HG02678 (cell line): ENCODE measurements at regions not wholly inside any gene's neighbourhood (a gene's known extent, or its start where the extent isn't known, plus 50 kb on each side); places are given as distances from the start of the nearest gene placed in this dataset.
"Not testable (repeated sequence)": the region's sequence is repeated elsewhere in the genome, so short reads cannot be mapped to it uniquely, and the experiment has no call there.

ENCODE experiments used
- ATAC-seq: cut with Tn5 transposase; IDR thresholded peaks from one replicate; pipeline ENCODE4 v1.9.1; 2021; ENCODE audit warnings: mild to moderate bottlenecking, moderate library complexity; ENCODE audit not compliant: unreplicated experiment

- no peak for ATAC-seq
Measured at GRCh38 chr22:33971561-33971961, 51.3 kb upstream of the LARGE1 start.

DNA sequence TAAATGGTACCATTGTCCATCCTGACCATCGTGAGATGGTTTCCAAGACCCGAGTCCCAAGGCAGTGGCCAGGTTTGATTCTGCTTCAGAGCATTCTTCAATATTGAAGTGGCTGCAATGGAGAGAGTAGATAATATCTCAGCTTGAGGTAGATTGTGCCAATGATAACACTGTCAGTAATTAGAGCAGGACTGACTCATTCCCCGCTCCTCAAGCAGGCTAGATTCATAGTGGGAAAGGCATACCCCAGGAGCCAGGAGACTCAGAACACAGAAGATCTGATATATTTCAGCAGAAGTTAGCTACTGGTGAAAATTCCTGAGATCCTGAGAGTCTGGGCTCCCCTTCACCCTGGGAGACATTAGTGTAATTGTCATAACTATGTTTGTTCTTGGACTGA, 55.6 kb upstream of the LARGE1 start:
- no peak for ATAC-seq

DNA sequence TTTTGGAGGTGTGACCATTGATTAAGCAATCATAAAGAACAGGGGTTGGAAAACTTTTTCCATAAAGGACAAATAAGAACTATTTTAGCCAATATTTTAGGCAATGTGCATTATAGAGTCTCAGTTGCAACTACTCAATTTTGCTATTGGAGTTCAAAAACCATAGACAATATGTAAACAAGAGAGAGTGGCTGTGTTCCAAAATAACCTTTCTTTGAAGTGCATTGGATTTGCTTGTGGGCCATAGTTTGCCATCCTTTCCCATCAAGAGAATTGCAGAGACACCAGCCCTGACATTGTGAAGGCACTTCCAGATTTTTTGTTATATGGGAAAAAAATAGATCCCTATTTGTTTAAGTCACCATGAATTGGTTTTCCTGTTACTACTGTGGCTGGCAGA, 63.3 kb upstream of the LARGE1 start:
- ATAC-seq, result no peak

- ATAC-seq, result no peak
Measured at GRCh38 chr22:33984211-33984610, 63.9 kb upstream of the LARGE1 start.

DNA sequence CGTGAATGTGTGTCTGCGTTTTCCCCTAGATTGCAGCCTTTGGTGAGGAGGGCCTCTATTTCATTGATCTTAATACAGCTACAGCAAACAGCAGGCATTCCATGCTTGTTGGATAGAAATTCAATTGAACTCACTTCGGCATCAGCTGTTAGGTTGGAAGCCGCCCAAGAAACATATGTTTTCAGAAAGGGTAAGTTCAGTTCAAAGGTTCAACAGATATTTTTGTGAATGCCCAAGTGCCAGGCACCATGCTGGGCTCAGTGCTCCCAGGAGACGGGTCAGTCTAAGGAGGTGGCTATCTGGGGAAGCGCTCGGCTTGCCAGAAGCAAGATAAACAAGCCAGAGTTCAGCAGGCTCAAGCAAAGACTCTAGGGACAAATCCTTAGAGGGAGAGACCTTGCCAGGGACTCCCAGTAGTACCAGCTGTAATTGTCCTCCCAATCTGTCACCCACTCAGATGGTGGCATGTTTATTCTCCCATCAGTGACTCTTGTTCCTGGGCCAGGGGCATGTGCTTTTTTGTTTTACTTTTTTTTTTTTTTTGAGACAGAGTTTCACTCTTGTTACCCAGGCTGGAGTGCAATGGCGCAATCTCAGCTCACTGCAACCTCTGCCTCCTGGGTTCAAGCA, 64.5 kb upstream of the LARGE1 start:
- no peak for ATAC-seq

- ATAC-seq, result no peak
Measured at GRCh38 chr22:33985506-33985905, 65.2 kb upstream of the LARGE1 start.

DNA sequence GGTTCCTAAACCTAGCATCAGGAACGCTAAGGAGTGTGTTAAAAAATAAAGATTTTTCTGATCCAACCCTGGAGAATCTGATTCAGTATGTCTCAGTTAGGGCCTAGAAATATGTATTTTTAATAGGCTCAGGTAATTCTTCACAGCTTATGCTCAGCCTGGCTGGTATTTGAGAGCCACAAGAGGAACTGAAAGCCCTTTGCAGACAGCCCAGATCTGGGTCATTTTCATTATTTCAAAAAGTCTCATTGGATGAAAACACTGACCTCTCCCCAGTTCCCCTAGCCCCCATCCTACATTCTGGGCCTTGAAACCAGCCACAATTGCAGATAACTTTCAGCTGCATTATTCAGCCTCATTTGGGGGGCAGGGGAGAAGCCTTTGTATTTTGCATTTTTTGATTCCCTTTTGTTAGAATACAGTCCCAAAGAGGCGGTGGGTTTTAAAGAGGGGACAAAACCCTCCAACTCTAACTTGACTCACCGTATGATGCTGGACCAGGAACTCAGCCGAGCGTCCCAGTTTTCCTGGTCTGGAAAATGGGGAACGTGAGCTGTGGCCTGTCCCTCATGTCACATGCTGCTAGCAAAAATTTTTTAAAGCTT, 66.0 kb upstream of the LARGE1 start:
- ATAC-seq, result no peak

DNA sequence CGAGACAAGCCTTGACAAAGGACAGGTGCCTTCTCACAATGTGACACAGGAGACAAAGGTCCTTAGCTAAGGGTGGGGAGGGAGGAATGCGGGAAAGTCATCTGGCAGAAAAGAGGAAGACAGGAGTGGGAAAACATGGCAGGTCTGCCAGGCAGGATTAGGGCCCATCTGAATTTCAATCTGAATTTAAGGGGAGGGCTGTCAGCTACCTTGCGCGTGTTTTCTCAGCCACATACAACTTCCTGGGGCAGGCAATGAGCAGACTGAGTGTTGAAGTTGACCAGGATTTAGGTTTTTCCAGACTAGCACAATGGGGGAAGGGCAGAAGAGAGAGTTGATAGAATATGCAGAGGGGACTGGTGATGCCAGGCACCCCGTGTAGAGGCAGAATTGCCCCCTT, 66.7 kb upstream of the LARGE1 start:
- ATAC-seq, result no peak

DNA sequence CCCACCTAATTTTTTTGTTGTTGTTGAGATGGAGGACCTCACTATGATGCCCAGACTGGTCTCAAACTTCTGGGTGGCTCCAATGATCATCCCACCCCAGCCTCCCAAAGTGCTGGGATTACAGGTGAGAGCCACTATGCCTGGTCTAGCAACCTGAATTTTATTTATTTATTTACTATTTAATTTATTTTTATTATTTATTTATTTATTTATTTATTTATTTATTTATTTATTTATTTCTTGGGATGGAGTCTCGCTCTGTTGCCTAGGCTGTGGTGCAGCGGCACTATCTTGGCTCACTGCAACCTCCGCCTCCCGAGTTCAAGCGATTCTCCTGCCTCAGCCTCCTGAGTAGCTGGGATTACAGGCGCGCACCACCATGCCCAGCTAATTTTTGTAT, 69.0 kb upstream of the LARGE1 start:
- not testable (repeated sequence) for ATAC-seq

GRCh38 chr22:33991620-33992019, 71.3 kb upstream of the LARGE1 start:
- no peak for ATAC-seq

DNA sequence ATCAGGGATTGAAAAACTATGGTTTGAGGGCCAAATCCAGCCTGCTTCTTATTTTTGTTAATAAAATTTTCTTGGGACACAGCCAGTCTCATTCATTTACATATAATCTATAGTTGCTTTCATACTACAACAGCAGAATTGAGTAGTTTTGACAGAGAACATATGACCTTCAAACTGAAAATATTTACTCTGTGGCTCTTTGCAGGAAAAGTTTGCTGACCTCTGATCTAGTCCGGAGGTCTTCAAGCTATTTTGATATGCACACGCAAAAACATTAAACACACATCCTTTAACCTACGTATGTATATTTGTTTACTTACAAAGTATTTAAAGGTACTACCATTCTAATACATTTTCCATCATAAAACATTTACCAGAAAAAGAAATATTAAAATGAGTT, 76.5 kb upstream of the LARGE1 start:
- ATAC-seq, result no peak

- no peak for ATAC-seq
Measured at GRCh38 chr22:34000879-34001526, 80.7 kb upstream of the LARGE1 start.

- no peak for ATAC-seq
Measured at GRCh38 chr22:34001701-34002466, 81.6 kb upstream of the LARGE1 start.

DNA sequence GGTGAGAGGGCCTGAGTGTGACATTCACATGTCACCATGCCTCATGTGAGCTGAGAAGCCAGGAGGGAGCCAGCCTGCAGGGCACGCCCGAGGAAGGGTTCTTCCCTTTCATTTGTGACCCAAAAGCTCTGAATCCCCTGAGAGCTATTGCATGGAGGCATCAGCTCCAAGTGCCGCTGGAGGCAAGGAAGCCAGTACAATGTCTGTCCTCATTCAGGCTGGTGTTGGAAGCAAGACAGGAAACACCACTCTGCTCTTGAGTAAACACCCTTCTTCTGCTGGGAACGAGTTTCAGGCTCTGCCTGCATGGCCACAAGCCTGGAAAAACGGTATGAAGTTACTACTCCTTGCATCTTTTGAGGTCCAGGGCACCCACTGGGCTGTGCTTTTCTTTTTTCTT, 83.8 kb upstream of the LARGE1 start:
- ATAC-seq, result no peak

DNA sequence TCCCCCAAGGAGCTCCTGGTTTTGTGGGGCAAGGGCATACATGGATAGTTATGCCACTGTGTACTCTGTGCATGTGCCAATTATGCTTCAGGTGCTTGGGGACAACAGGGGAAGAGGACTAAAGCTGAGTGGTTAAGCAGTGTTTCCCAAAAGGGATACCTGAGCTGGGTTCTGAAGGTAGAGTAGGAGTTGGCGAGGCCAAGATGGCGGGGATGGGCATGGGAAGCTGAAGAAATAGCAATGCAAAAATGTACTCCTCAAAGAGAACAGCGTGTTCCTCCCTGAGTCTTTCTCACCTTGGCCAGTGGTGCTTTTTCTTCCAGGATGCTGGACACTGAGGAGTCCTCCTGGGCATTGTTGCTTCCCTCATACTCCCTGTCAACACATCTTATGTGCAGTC, 90.0 kb upstream of the LARGE1 start:
- no peak for ATAC-seq

DNA sequence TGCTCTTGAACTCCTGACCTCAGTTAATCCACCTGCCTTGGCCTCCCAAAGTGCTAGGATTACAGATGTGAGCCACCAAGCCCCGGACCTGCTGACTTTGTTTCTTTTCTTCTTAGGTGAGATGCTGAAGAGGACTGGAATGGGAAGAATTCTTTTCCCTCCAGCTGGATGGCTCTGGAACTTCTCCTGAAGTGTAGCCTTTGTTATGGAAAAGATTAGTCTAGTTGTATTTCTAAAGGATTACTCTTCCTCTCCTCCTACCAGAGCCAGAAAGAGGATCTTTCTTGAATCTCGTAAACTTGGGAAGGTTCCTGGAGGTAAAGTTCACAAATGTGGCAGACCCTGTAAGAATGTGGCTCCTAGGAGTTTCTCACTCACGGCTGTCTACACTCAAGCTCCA, 95.4 kb upstream of the LARGE1 start:
- no peak for ATAC-seq

DNA sequence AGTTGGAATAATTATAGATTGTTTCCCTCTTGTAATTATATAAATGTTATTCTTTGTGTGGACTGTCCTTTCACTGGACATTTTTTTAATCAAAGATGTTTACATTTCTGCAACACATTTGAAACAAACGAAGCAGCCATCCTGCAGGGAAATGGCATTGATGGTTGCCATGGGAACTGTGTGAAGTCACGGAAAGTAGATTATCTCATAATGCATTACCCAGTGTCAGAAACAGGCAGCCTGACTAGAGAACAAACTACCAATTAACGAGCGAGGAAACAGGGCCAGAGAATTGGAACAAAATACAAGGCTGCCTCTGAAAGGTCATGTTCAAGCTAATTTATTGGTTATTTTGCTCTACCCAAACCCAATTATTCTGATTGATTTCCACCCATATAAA, 96.9 kb upstream of the LARGE1 start:
- no peak for ATAC-seq

DNA sequence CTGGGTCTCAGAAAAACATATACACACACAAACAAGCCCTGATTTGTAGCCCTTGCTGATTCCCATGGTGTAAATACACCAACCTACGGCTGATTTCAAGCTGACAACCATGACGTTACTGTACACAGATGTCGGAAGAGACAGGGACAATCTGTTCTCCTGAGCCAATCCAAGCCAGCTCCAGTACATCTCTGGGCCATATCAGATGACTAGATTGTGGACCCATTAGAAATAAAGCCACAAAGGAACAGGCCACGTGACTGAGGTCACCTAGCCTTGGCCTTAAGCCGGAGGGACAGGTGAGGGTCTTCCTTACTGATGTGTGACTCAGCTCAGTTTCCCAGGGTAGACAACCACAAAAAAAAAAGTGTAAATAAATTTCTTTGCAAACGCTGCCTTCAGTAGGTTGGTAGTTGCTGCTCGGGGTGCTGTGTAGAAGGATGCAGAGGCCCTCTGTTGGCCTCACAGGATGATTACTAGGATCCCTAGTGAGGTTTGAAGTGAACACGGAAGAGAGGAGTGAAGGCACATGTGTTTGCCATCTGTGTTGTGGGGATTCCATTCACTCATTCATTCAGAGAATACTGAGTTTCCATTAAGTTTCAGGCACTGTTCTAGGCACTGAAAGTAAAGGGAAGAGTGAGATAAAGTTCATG, 99.0 kb upstream of the LARGE1 start:
- no peak for ATAC-seq

- no peak for ATAC-seq
Measured at GRCh38 chr22:34035209-34035608, 114.9 kb upstream of the LARGE1 start.

DNA sequence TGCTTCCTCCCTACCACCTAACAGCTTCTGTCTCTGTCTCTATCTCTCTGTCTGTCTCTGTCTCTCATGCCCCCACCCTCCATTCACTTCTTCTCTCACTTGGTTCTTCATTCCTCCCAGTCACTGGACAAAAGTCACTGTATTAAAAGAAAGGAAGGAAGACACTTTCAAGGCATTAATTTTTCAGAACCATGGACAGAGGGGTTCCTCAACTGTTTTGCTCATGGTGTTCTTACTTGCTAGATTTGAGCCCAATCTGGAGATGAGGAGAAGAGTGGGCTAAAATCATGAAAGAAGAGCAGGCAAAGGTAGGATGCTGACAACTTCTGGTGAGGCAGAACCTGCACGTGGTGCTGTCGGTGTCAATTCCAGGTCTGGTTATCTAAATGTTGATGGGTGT, 116.7 kb upstream of the LARGE1 start:
- no peak for ATAC-seq

- ATAC-seq, result no peak
Measured at GRCh38 chr22:34038801-34039555, 118.7 kb upstream of the LARGE1 start.
